ENCODE measurements at regions not wholly inside any gene's neighbourhood (a gene's known extent, or its start where the extent isn't known, plus 50 kb on each side); places are given as distances from the start of the nearest gene placed in this dataset.

DNA sequence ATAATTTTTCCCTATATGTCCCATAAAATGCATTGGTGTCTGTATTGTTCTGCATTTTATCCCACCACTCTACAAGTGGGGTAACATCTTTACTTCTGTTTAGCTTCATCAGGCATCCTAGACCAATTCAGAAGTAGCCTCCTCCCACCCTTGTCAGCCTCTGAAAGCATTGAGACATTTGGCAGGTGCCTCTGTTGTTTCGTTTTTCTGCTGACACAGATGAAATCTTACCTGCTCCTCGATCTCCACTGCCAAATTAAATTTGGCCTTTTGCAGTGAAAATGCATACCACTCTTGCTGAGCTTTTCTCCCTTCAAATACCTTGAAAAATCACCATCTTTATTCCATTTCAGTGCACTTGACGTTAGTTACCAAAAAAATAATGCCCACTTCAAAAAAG, 83.5 kb upstream of the STARD13 start:
- Histone ChIP-seq H3K23ac (ENCODE audit: insufficient read length, low read depth, low read length) (no peak overlapping the region), H2BK120ac (ENCODE audit: low read depth, low read length, poor library complexity, severe bottlenecking) (no peak overlapping the region), H3K4me1 (ENCODE audit: insufficient read depth, low read length) (no peaks in the 10 kb centered on the region), H4K8ac (replicated peaks; ENCODE audit: insufficient read length, low read depth, low read length) (no peak overlapping the region), H2BK20ac (ENCODE audit: low read depth, low read length, poor library complexity, severe bottlenecking) (no peak overlapping the region), H2BK12ac (ENCODE audit: insufficient read length, low read depth, low read length) (no peak overlapping the region), H3K4ac (ENCODE audit: low read depth, low read length) (no peak overlapping the region), H3K56ac (ENCODE audit: insufficient read length, low read depth, low read length) (no peak overlapping the region), H4K20me1 (ENCODE audit: control insufficient read depth, insufficient read depth, insufficient read length) (no peaks in the 10 kb centered on the region), H3K14ac (ENCODE audit: insufficient read depth, low read length) (no peak overlapping the region), H3K4me2 (ENCODE audit: insufficient read depth, insufficient read length, low read length) (no peak overlapping the region), H3K79me1 (ENCODE audit: insufficient read depth, low read depth, low read length, poor library complexity, severe bottlenecking) (no peaks in the 10 kb centered on the region), H3K27ac (ENCODE audit: insufficient read length, low read depth, low read length) (no peak overlapping the region), H3T11ph (ENCODE audit: low read length) (no peak overlapping the region), H3K9ac (ENCODE audit: extremely low read depth, insufficient read length, low read length) (no peak overlapping the region), H2BK5ac (ENCODE audit: insufficient read length, low read length) (no peak overlapping the region), H3K23me2 (ENCODE audit: insufficient read length, low read depth, low read length, poor library complexity, severe bottlenecking) (no peaks in the 10 kb centered on the region), H3K9me3 (ENCODE audit: control insufficient read depth, low read depth, low read length) (no peaks in the 10 kb centered on the region), H4K5ac (ENCODE audit: insufficient read length, low read depth, low read length) (no peak overlapping the region), H4K91ac (ENCODE audit: insufficient read length, low read depth, low read length) (no peak overlapping the region), H3K79me2 (ENCODE audit: insufficient read depth, low read length) (no peaks in the 10 kb centered on the region), H2AFZ (ENCODE audit: low read length) (no peak overlapping the region), H2BK15ac (ENCODE audit: low read depth, low read length) (no peak overlapping the region), H2AK5ac (ENCODE audit: insufficient read length, low read length) (no peak overlapping the region), H3K18ac (ENCODE audit: insufficient read length, low read depth, low read length) (no peak overlapping the region), H3K27me3 (ENCODE audit: insufficient read depth, low read length) (no peaks in the 10 kb centered on the region)
- Mint-ChIP-seq H3K27me3 (ENCODE audit: low read depth) (no peaks in the 10 kb centered on the region; the same call in 1 of the 2 replicates), H3K4me3 (no peak overlapping the region), H3K36me3 (ENCODE audit: insufficient read depth in 1 of 3, low read depth in 3 of 3) (peaks cover 0 to 4% (median 2%) of the 10 kb centered on the region in 3 experiments; a peak in 1 of 7 replicates), H3K4me1 (no peaks in the 10 kb centered on the region), H3K9me3 (no peaks in the 10 kb centered on the region; a peak in 1 of 5 replicates), H3K27ac (no peak overlapping the region)
- WGBS (ENCODE audit: extremely low coverage, insufficient read length, low lambda C conversion rate), result no CpG with 5 or more reads among the region's 3 CpGs
- TF ChIP-seq, protein P1, sequence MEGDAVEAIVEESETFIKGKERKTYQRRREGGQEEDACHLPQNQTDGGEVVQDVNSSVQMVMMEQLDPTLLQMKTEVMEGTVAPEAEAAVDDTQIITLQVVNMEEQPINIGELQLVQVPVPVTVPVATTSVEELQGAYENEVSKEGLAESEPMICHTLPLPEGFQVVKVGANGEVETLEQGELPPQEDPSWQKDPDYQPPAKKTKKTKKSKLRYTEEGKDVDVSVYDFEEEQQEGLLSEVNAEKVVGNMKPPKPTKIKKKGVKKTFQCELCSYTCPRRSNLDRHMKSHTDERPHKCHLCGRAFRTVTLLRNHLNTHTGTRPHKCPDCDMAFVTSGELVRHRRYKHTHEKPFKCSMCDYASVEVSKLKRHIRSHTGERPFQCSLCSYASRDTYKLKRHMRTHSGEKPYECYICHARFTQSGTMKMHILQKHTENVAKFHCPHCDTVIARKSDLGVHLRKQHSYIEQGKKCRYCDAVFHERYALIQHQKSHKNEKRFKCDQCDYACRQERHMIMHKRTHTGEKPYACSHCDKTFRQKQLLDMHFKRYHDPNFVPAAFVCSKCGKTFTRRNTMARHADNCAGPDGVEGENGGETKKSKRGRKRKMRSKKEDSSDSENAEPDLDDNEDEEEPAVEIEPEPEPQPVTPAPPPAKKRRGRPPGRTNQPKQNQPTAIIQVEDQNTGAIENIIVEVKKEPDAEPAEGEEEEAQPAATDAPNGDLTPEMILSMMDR (conservative IDR thresholded peaks at IDR 0.05), result no peak
- DNase-seq, result no peak
